GM20000 (cell line): ENCODE measurements at regions not wholly inside any gene's neighbourhood (a gene's known extent, or its start where the extent isn't known, plus 50 kb on each side); places are given as distances from the start of the nearest gene placed in this dataset.

Experiments
- DNase-seq: peaks from one replicate; pipeline ENCODE4 v3.0.0; 2012; ENCODE audit warnings: low spot score
- CTCF ChIP-seq: IDR thresholded peaks from 2 replicates; pipeline ENCODE4 v1.5.1; 2012; ENCODE audit warnings: mild to moderate bottlenecking, control low read depth; ENCODE audit errors: extremely low read depth, missing control alignments

- TF ChIP-seq CTCF: no peak
- no peak for DNase-seq
Observed at GRCh38 chr1:238658763-238659162, 727.6 kb upstream of the CHRM3 start.

- no peak for TF ChIP-seq CTCF
- DNase-seq: no peak
Observed at GRCh38 chr1:238653693-238654321, 732.6 kb upstream of the CHRM3 start.

GRCh38 chr1:238652346-238652968 is 733.9 kb upstream of the CHRM3 start:
- no peak for TF ChIP-seq CTCF
- DNase-seq: no peak

GRCh38 chr1:238649200-238649599 is 737.2 kb upstream of the CHRM3 start:
- no peak for TF ChIP-seq CTCF
- DNase-seq: no peak

- DNase-seq: no peak
- no peak for TF ChIP-seq CTCF
Observed at GRCh38 chr1:238648751-238649150, 737.6 kb upstream of the CHRM3 start.

- DNase-seq: no peak
- no peak for TF ChIP-seq CTCF
Observed at GRCh38 chr1:238648296-238648695, 738.1 kb upstream of the CHRM3 start.

GRCh38 chr1:238647877-238648276 is 738.5 kb upstream of the CHRM3 start:
- TF ChIP-seq CTCF: no peak
- no peak for DNase-seq
